DMS153 (cell line): ENCODE measurements at regions not wholly inside any gene's neighbourhood (a gene's known extent, or its start where the extent isn't known, plus 50 kb on each side); places are given as distances from the start of the nearest gene placed in this dataset.
"Not testable (repeated sequence)": the region's sequence is repeated elsewhere in the genome, so short reads cannot be mapped to it uniquely, and the experiment has no call there.

Source experiments
- DNase-seq: peaks from one replicate; lab custom pipeline; 2025; lab: John Stamatoyannopoulos, UW

DNA sequence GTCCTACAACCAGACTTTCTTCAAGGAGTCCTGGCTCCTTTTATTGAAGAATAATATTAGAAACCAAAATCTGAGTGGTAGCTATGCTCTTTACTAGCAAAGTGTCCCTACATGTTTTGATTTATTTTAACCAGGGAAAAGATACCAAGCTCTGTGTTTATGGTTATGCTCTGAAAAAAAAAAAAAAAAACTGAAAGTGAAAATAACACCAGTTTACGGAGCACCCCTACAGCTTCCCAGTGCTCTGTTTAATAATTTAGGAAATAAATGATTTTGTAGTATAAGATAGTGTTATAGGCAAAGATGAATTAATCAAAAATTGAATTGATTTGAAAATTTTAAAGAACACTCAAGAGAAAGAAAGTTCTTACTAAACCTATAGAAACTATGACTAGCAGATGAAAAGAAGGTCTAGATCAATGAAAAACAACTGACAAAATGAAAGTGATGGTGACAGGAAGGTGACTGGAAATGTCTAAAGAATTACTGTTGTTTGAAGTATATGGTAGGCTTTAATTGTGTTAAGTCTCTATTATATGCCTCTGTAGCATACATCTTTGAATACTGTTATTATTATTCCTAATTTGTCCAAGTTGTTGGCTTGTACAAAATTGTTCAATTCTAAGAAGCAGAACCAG lies 1698.4 kb upstream of the PCDH10 start:
- DNase-seq, result no peak

DNA sequence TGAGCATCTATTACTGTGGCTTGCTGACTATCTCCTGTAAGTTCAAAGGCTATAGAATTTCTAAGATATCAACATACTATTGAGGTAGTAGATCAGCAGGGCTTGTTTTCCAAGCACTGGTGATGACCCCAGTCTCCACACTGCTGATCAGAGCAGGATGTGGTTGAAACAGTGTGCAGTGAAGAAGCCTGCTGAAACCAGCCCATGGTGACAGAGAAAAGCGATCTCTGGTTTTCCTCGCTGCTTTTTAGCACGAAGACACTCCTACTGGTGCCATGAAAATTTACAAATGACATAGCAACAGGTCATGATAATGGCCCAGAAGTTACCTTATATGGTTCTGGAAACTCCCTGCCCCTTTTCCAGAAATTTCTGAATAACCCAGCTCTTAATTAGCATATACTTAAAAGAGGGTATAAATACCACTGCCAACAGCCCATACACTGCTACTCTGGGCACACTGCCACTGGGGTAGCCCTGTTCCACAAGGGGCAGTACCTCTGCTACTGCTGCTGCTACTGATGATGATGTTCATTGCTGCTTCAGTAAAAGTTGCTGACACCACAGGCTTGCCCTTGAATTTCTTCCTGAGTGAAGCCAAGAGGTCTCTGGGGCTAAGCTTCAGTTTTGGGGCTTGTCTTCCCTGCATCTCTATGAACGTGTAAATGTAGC lies 1689.5 kb upstream of the PCDH10 start:
- DNase-seq, result no peak

DNA sequence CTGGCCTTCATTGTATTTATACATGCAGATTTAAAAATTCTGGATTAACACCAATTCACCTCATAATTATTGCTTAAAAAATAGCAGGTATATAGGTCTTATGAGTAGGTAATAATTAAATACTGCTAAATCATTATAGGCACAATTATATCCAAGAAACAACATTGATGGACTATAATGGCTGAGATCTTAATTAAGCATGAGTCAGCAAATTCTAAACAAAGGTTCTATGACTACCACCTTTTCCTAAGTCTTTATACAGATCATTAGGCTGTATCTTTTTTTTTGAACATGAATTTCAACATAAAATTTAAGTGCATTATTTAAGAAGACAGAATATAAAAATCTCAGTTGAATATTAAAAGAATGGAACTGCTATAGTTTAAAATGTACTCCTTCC lies 1678.7 kb upstream of the PCDH10 start:
- DNase-seq, result no peak

DNA sequence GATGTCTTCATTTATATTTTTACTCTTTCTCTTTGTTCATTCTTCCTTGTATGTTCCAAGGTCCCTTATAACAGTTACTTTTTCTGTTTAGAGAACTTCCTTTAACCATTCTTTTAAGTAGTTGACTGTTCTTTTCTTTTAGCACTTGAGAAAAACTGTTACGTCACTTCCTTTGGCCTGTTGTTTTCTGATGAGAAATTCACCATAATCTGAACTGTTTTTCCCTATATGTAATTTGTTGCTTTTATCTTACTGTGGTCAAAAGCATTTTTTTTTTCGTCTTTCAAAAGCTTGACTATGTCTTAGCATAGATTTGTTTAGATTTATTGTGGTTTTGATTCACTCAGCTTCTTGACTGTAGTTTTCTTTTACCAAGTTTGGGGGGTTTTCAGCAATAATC lies 1660.3 kb upstream of the PCDH10 start:
- DNase-seq, result no peak

DNA sequence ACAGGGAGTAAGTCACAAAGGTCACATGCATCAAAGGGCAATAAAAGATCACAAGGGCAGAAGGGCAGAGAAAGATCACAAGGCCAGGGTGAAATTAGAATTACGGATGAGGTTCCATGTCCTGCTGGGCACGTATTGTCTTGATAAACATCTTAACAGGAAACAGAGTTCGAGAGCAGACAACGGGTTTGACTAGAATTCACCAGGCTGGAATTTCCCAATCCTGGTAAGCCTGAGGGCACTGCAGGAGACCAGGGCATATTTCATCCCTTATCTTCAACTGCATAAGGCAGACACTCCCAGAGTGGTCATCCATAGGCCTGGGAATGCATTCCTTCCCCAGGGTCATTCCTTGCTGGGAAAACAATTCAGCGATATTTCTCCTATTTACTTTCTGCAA lies 1652.9 kb upstream of the PCDH10 start:
- not testable (repeated sequence) for DNase-seq

DNA sequence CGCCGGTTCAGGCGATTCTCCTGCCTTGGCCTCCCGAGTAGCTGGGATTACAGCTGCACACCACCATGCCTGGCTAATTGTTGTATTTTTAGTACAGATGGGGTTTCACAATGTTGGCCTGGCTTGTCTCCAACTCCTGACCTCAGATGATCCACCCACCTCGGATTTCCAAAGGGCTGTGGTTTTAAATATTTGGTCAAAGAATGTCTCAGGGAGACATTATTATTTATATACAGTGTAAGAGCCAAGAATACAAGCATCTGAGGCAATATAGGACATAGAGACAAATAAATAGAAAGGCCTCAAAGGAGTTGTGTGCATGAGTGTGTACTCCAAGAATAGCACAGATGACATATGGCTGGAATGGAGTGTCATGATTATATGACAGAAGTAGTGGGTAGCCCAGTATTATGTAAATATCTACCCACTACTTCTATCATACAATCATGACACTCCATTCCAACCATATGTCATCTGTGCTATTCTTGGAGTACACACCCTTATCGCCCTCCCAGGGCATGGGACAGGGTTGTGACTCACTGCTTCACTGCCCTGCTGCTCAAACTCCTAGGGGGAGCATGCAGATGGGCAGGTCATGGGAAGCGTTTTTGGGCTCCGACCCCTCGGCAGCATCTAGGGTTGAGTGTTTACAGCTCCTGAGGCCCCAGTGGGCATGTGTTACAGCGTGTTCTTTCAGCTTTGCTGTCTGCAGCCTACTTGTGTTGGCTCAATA lies 1649.8 kb upstream of the PCDH10 start:
- DNase-seq, result peak; percentile 2

DNA sequence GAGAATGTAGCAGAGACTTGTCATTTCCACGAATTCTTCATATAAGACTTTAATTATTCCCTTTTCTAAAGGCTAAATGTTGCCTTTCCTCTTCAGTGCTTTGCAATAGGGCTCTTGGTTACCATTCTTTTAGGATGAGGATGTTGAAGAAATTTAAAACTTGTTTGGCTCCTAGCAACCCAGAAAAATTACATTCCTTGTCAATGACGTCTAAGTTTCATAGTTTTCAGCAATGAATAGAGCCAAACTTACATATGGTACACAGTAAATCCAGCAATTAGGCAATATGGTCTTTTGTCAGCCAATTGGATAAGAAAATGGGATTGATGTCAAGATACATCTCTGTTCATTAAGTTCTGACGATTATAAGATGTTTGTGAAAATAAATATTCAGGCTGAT lies 1639.6 kb upstream of the PCDH10 start:
- DNase-seq, result no peak

DNA sequence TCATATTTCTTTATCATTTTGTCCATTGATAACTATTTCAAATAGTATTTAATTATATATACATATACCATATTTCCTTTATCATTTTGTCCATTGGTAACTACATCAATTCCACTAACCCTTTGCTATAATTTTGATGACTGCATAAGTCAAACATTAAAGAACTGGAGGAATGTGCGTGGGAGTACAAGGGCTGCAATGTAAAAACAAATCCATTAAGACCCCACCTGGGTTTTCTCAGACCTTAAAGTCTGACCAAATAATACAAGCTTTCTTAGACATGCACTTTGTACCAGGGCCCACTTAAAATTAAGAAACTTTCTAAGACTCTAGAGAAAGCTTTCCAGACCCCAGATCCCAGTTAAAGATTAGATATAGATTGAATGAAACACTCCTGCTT lies 1622.4 kb upstream of the PCDH10 start:
- no peak for DNase-seq

DNA sequence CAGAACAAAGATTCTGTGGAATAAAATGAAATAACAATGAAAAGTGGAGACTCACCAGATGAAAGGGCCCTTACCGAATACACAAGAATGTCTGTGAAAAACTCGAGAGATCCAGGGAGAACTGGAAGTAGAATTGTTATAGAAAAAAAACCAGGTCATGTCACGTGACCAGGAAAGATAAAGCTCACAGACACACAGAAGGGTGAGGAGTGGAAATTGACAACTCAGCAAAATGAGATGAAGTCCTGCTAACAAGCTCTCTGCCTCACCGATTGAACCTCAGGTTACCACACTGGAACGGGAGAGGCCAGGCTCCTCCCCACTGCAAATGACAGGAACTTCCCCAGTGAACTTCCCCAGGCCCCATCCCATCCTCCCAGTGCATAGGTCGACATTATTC lies 1618.0 kb upstream of the PCDH10 start:
- no peak for DNase-seq

DNA sequence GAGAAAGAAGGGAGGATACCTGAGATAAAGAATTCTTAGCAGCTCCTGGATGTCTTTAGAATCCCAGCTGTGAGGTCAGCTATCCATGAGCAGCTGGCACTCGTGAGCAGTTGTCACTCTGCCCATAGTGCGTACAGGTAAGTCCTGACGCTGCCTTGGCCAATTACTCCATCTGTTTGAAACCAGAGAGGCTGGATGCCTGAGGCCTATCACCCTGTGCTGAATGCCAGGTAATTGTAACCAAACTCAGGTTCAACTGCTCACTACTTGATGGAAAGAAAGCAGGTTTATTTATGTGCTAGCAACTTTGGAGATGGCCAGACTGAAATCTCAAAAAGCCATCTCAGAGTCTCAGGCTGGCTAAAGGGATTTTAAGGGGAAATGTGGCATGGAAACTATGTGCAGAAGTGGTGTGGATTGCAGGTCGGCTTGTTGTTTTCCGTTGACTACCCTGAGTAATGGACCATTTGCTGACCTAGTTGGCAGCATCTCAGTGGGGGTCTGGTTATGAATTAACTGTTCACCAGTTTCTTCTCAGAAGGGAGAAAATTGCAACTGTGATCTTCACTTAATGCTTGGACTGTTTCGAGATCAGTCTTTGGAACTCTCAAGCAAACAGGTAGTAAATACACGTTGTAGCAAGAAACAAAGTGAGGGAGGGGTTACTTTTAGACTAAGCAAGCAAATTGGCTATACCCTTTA lies 1614.0 kb upstream of the PCDH10 start:
- DNase-seq, result no peak

DNA sequence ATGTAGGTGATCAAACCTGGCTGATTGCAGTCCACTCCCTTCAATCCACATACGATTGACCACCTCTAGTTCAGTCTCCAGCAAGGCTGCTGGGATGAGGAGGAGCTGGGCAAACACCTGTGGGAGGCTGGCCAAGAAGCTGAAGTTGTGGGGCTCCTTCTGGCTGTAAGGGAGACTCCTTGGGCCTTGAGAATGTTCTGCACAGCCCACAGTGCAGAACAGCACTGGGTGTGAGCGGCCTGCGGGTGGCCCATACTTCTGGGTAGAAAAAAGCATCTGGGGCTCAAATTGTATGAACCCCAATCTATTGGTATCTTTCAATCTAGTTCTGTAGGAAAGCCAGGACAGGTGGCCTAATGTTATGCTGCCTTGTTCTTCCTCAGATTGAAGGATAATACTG lies 1608.8 kb upstream of the PCDH10 start:
- DNase-seq, result no peak

DNA sequence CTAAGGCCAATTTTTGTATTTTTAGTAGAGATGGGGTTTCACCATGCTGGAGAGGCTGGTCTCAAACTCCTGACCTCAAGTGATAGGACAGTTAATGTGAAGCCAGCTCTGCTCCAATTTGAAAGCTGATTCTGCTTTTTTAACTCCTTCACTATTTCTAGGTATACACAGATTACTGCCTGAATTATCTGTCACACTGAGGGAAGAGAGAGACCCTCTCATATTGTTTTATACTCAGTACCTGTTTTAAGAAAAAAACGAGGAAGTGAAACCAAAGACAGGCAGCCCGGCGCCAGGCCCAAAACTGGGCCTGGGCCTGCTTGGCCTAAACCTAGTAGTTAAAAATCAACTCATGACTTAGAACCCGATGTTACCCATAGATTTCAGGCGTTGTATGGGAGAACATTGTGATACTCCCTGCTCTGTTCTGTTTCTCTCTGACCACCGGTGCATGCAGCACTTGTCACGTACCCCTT lies 1601.5 kb upstream of the PCDH10 start:
- no peak for DNase-seq

DNA sequence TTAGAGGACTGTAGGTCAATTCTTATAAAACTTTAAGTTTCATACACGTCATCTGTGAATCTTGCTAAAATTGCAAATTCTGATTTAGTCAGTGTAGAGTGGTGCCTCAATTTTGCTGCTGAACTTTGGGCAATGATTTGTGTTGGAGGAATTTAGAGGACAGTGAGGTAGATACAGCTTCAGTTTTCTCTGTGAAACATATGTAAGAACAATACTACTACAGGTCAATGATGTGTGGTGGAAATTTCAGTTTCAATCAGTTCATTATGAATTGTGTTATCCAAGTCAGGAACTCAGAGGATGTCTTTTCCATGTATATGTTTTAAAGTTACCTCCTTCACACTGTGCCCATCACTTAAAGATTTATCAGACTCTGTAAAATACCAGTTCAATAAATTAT lies 1597.8 kb upstream of the PCDH10 start:
- no peak for DNase-seq

DNA sequence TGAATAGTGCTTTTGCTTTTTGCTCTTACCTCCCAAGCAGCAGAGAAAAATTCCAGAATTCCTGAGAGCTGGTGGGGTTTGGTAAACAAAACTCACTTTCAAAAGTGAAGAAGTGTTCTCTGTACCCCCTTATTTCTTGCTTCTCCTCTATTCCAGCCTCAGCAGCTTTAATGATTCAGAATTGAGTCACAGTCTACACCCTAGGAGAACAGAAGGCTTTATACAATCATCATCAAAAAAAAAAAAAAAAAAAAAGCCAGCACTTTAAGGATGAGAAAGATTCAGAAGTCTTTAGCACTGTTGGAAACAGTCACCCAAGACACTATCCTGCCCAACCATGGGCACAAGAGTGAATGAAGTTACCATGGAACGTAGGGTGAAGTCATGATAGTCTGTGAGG lies 1583.1 kb upstream of the PCDH10 start:
- no peak for DNase-seq

DNA sequence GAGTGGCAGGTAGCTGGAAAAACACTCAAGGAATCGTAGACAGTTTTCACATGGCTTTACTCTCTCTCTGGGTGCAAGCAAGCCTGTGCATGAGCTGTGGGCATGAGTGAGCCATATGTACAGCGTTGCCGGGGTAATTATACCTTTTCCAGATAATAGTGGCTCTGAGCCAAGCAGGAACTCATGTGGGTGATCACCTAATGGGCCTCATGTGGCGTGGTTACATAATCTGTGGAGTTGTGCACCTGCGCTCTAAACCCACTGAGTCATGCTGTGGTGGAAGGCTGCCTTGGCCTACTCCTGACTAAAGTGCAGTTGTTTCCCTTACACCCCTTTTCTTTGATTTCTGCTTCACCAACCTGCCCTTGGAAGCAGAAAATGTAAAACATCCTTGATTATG lies 1564.5 kb upstream of the PCDH10 start:
- no peak for DNase-seq

DNA sequence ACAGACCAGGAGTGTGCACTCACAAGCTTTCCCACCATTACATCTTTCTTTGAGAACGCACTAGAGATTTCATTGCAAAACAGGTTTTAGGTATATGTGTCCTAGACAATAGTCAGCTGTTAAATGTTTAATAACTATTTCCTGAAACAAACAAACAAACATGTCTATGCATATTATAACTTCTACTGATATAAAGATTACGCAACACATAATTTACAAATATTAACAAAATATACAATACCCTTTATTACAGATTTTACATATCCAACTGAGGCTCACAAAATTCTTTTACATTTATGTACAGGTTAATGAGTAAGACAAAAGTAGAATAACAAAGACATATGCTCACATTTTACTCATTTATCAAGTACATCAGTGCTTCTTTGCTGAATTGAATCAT lies 1554.0 kb upstream of the PCDH10 start:
- no peak for DNase-seq

DNA sequence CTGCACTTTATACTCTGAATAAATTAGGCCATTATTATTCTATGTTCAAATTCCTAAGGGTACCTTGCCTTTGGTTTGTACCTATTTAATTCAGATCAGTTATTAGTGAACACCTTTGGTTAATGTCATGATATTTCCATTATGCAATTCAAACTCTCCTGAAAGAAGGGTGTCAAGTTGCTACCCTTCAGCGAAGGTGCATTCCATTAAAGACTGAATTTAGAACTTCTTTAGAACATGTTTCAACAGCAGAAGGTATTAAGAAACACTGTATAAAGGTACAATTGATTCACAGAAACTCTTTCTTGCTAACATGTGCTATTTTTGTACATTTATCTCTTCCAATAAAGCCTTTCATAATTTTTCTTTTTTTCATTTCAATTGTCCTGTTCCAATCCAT lies 1545.4 kb upstream of the PCDH10 start:
- no peak for DNase-seq

DNA sequence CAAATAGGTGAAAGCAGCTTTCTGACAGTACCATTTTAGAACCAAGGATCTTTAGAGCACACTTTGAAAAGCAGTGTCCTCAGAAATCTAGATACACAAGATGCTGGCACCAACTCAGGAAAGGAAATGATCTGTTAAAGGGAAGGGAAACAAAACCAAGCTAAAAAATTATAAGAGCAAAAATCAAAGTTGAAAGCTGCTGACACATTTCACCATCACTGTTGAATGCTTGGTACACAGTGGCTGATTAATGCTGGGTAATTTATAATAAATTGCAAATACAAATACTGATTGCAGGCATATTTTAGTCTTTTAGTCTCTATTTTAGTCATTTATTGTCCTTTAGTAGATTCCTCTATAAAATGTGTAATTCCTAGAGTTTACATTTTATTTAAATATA lies 1540.1 kb upstream of the PCDH10 start:
- DNase-seq, result no peak

DNA sequence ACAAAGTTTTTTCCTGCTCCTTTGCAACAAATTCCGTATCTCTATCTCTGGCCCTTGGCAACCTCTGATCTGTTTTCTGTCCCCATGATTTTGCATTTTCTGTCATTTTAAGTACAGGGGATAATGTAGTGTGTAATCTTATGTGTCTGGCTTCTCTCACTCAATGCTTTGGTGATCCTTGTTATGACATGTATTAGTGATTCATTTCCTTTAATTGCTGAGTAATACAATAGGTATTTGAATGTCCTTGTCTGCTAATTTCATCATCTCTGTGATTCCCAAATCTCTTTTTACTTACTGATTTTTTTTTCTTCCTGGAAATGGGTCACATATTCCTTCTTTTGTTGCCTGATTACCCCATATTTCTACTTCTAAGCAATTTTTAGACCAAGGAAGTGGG lies 1538.6 kb upstream of the PCDH10 start:
- DNase-seq, result not testable (repeated sequence)

DNA sequence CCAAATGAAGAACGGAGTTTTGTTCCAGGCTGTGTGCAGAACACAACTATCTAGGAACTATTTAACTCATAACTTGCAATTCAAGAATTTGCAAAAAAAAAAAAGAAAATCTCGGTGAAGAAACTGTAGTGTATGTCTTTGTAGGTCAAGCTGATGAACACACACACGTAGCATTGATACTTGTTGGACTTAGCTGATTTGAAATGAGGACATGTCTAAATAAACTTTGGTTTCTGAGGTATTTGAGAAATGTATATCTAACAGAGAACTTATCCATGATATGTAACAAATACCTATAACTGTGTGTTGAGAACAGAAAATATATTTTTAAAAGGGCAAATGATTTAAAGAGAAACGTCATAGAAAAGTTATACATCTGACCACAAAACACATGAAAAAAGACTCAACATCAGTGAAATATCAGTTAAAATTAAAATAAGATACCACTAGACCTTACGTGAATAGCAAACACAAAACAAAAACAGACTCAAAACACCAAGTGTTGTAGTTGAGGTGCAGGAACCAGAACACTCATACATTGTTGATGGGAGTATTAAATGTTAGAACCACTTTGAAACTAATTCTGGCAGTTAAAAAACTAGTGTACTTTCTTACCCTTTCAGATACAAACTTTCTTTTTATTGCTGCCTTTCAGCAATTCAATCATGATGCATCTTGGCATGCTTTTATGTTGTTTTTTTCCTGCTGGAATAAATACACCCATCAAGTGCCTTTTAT lies 1535.8 kb upstream of the PCDH10 start:
- DNase-seq, result no peak

DNA sequence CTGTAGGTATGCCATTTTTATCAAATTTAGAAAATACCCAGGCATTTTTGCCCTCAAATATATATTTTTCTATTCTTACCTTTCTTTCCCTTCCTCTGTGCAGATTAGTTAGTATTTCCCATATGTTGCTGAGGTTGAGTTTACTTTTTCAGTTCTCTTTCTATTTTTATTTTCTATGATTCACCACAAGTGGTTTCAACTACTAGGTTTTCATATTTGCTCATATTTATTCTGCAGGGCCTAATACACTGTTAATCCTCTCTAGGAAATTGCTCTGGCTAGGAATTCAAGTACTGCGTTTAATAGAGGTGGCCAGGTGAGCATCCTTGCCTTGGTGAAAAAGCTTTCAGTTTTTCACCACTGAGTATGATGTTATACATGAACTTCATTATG lies 1535.3 kb upstream of the PCDH10 start:
- DNase-seq, result no peak

DNA sequence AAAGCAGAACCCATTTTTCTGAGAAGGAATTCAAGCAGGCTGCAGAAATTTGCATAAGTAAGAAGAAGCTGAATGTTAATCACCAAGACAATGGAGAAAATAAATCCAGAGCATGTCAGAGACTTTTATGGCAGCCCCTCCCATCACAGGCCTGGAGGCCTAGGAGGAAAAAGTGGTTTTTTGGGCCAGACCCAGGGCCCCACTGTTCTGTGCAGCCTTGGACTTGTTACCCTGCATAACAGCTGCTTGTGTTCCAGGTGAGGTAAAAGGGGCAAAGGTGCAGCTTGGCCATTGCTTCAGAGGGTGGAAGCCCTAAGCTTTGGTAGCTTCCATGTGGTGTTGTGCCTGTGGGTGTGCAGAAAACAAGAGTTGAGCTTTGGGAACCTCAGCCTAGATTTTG lies 1516.2 kb upstream of the PCDH10 start:
- no peak for DNase-seq
